Naive thymus-derived CD4-positive, alpha-beta T cell (primary cell): ENCODE measurements at regions not wholly inside any gene's neighbourhood (a gene's known extent, or its start where the extent isn't known, plus 50 kb on each side); places are given as distances from the start of the nearest gene placed in this dataset.

Source experiments
- ATAC-seq: fragments of 150-1000 bp; cut with Tn5 transposase; 2 replicates; pipeline ENCODE4 v1.10.0; 2021; ENCODE audit warnings: mild to moderate bottlenecking, moderate library complexity
- CTCF ChIA-PET: fragments of 350-600 bp; sonication (Branson Sonifier 250); formaldehyde crosslinking; loops from one replicate; lab custom pipeline; 2021; ENCODE audit warnings: antibody characterized with exemption; lab: Charles Lee
- POLR2A ChIA-PET: fragments of 350-600 bp; sonication (Branson Sonifier 250); formaldehyde crosslinking; loops from one replicate; lab custom pipeline; 2021; ENCODE audit warnings: antibody characterized with exemption, inconsistent platforms; lab: Charles Lee
- DNase-seq, 9 donors: peaks; one replicate each; pipeline versions ENCODE4 v3.0.0 to v3.0.0-alpha.2; 2020 to 2022; ENCODE audit warnings: mixed read lengths in 1 of 9
- H3K27ac ChIP-seq: one replicate; pipeline ENCODE4 v1.7.0; 2013; ENCODE audit warnings: mild to moderate bottlenecking, low read depth, low read length, moderate library complexity
- H3K27me3 ChIP-seq, 2 donors: one replicate each; pipeline ENCODE4 v1.7.0; 2013; ENCODE audit warnings: low read length in 2 of 2, mild to moderate bottlenecking in 2 of 2, moderate library complexity in 2 of 2; ENCODE audit not compliant: control insufficient read depth in 2 of 2, insufficient read depth in 2 of 2
- H3K36me3 ChIP-seq, 3 experiments: 1 replicate in 2 of 3; 2 replicates in 1 of 3; pipeline ENCODE4 v1.7.0; 2013; ENCODE audit warnings: low read length in 3 of 3, mild to moderate bottlenecking in 3 of 3, moderate library complexity in 1 of 3; ENCODE audit not compliant: insufficient read depth in 3 of 3, control insufficient read depth in 2 of 3
- H3K4me1 ChIP-seq, 2 donors: one replicate each; pipeline ENCODE4 v1.7.0; 2013; ENCODE audit warnings: low read length in 2 of 2, mild to moderate bottlenecking in 2 of 2, moderate library complexity in 1 of 2; ENCODE audit not compliant: control insufficient read depth in 2 of 2, insufficient read depth in 2 of 2
- H3K4me3 ChIP-seq: 2 replicates; pipeline ENCODE4 v1.7.0; 2013; ENCODE audit warnings: mild to moderate bottlenecking, low read length
- H3K9me3 ChIP-seq, 3 experiments: 1 replicate in 2 of 3; 2 replicates in 1 of 3; pipeline ENCODE4 v1.7.0; 2013; ENCODE audit warnings: low read length in 3 of 3; ENCODE audit not compliant: control insufficient read depth in 2 of 3
- H3K27ac Mint-ChIP-seq, 9 donors: one replicate each; pipeline ENCODE4 v1.8.0; 2020 to 2022; ENCODE audit warnings: mixed read lengths in 9 of 9, mild to moderate bottlenecking in 8 of 9, moderate library complexity in 5 of 9, inconsistent platforms in 2 of 9
- H3K27me3 Mint-ChIP-seq, 5 donors: one replicate each; pipeline ENCODE4 v1.8.0; 2021 to 2022; ENCODE audit warnings: mixed read lengths in 5 of 5, mild to moderate bottlenecking in 1 of 5
- H3K36me3 Mint-ChIP-seq, 5 donors: one replicate each; pipeline ENCODE4 v1.8.0; 2020 to 2022; ENCODE audit warnings: mixed read lengths in 5 of 5, mild to moderate bottlenecking in 3 of 5, inconsistent platforms in 1 of 5
- H3K4me1 Mint-ChIP-seq, 7 donors: one replicate each; pipeline ENCODE4 v1.8.0; 2020 to 2022; ENCODE audit warnings: mixed read lengths in 7 of 7, mild to moderate bottlenecking in 3 of 7, inconsistent platforms in 1 of 7
- H3K4me3 Mint-ChIP-seq, 10 donors: one replicate each; pipeline ENCODE4 v1.8.0; 2020 to 2022; ENCODE audit warnings: mild to moderate bottlenecking in 10 of 10, mixed read lengths in 10 of 10, moderate library complexity in 6 of 10, inconsistent platforms in 2 of 10
- H3K9me3 Mint-ChIP-seq, 11 donors: one replicate each; pipeline ENCODE4 v1.8.0; 2020 to 2022; ENCODE audit warnings: mixed read lengths in 11 of 11, mild to moderate bottlenecking in 4 of 11, inconsistent platforms in 1 of 11, moderate library complexity in 1 of 11
- intact Hi-C, 2 donors: fragments of 100-400 bp; cut with micrococcal nuclease; formaldehyde crosslinking; loops; one replicate each; pipeline ENCODE4 v1.15.1; 2023

DNA sequence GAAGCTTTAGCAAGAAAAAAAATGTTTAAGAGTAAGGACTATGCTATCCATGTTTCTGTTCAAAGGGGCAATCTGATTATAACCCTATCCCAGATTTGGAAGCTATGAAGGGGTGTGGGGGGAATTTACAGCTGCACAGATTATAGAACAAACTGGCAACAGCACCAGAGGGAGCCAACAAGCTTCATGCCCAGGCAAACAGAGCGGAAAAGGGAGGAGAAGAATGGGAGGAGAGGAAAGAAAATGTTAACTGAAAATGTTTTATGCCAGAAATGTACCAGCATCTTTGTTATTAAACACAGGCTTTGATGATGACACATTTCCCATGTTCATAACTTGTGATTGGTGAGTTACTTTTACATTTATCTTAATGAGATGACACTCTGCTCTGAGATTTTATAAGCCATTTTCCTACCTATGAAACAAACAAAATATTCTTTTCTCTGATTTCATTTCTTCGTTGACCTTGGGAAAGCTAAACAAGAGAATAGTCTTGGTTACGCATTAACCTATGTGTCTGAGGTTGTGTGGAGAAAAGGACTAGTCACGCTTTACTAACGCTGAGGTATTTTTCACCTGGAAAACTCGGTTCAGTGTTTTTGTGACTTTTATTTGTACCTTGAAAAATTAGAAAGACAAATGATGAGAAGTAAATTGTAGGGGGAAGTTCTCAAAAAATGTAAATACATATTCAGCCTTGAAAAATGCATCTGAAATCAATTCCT lies 235.8 kb upstream of the MIR17HG start:
- Mint-ChIP-seq H3K9me3 (peaks cover 0 to 13% (median 0%) of the 10 kb centered on the region in 11 donors), H3K27me3 (peaks cover 0 to 16% (median 0%) of the 10 kb centered on the region in 5 donors), H3K27ac (no peak overlapping the region), H3K4me1 (no peaks in the 10 kb centered on the region), H3K36me3 (no peaks in the 10 kb centered on the region), H3K4me3 (no peak overlapping the region)
- H3K4me1 ChIP-seq = no peaks in the 10 kb centered on the region
- CTCF ChIA-PET = no interaction called here
- no peaks in the 10 kb centered on the region for H3K36me3 ChIP-seq
- intact Hi-C loops = no loop called here
- no peak overlapping the region for H3K27ac ChIP-seq
- H3K27me3 ChIP-seq = no peaks in the 10 kb centered on the region
- DNase-seq = no peak
- no peak for ATAC-seq
- no peaks in the 10 kb centered on the region for H3K9me3 ChIP-seq
- no peak overlapping the region for H3K4me3 ChIP-seq
- POLR2A ChIA-PET = no interaction called here

DNA sequence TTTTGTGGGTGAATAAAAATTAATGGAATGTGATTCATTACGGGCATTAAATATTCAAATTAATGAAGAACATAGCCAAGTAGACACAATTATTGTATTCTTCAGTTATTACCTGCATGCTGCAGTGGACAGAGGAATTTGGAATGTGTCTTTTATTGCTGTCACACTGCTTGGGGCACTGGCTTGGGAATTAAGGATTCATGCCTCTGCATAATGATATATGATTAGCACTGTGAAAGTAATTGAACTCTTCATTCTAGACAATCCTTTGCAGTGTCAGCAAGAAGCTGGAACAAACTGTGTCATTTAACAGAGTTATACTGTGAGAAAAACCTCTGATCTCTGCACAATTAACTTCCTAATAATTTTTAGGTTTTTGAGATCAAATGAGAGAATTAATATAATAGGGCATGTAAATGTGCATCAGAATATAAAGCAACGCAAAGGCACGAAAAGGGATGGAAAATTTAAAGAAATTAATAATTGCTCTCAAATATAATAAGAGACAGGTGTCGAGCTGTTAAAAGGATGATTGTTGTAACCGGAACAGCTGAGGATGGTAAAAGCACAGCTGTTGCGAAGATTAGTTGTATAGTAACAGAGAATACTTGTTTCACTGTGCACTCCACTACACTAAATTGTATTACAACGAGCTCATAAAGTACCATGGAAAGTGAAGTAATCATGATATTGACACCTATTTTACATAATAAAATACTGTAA lies 235.1 kb upstream of the MIR17HG start:
- no peaks in the 10 kb centered on the region for H3K36me3 Mint-ChIP-seq

DNA sequence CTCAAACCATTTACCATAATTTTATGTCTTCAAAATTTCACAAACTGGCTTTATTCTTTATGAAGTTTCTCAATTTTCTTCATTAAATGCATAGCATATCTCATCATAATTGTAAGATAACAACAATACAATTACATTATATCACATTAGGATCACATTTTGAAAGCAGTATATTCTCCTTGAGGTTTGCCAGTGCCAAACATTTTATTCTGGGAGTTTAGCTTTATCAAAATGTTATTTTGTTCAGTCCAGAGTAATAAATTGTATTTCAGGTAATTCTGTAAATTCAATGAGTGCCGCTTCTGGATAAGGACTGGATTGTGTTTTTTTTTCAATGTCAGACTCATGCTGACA lies 234.6 kb upstream of the MIR17HG start:
- Mint-ChIP-seq H3K36me3 (no peaks in the 10 kb centered on the region), H3K27me3 (peaks cover 0 to 16% (median 0%) of the 10 kb centered on the region in 5 donors), H3K9me3 (peaks cover 0 to 13% (median 0%) of the 10 kb centered on the region in 11 donors), H3K27ac (no peak overlapping the region), H3K4me3 (no peak overlapping the region), H3K4me1 (no peaks in the 10 kb centered on the region)
- POLR2A ChIA-PET = no interaction called here
- ATAC-seq (no peak), DNase-seq (no peak)
- CTCF ChIA-PET = no interaction called here
- no peaks in the 10 kb centered on the region for H3K4me1 ChIP-seq
- H3K27ac ChIP-seq = no peak overlapping the region
- no peak overlapping the region for H3K4me3 ChIP-seq
- intact Hi-C loops = no loop called here
- H3K9me3 ChIP-seq = no peaks in the 10 kb centered on the region
- no peaks in the 10 kb centered on the region for H3K27me3 ChIP-seq
- no peaks in the 10 kb centered on the region for H3K36me3 ChIP-seq

More for the DNA sequence above, 235.1 kb upstream of the MIR17HG start:
- intact Hi-C loops = no loop called here
- no peaks in the 10 kb centered on the region for H3K4me1 ChIP-seq
- H3K9me3 ChIP-seq = no peaks in the 10 kb centered on the region
- peaks cover 0 to 16% (median 0%) of the 10 kb centered on the region in 5 donors for H3K27me3 Mint-ChIP-seq
- no peaks in the 10 kb centered on the region for H3K4me1 Mint-ChIP-seq
- no peaks in the 10 kb centered on the region for H3K27me3 ChIP-seq
- no peaks in the 10 kb centered on the region for H3K36me3 ChIP-seq
- no peak overlapping the region for H3K27ac Mint-ChIP-seq
- CTCF ChIA-PET = no interaction called here
- peaks cover 0 to 13% (median 0%) of the 10 kb centered on the region in 11 donors for H3K9me3 Mint-ChIP-seq
- DNase-seq = no peak
- H3K27ac ChIP-seq = no peak overlapping the region
- POLR2A ChIA-PET = no interaction called here
- no peak overlapping the region for H3K4me3 Mint-ChIP-seq
- no peak overlapping the region for H3K4me3 ChIP-seq
- no peak for ATAC-seq

DNA sequence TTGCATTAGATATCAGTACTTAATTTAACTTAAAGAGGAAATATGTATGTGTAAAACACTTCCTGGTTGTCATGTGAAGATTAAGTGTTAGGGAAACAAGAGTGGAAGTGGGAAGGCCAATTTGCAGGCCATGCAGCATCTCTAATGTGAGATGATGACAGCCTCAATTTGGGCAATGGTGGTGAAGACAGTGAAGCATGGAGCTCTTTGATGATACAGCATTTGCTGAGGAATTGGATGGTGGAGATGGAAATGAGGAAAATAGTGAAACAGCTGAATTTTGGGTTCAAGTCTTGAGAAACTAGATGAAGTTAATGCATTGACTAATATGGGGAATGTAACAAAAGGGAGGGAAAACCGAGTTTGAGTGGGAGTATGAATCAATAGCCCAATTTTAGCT lies 231.7 kb upstream of the MIR17HG start:
- H3K36me3 ChIP-seq = no peaks in the 10 kb centered on the region
- Mint-ChIP-seq H3K4me1 (no peaks in the 10 kb centered on the region), H3K9me3 (peaks cover 0 to 13% (median 0%) of the 10 kb centered on the region in 11 donors), H3K4me3 (no peak overlapping the region), H3K27me3 (peaks cover 0 to 13% (median 0%) of the 10 kb centered on the region in 5 donors), H3K36me3 (no peaks in the 10 kb centered on the region), H3K27ac (no peak overlapping the region)
- no peaks in the 10 kb centered on the region for H3K4me1 ChIP-seq
- H3K27ac ChIP-seq = no peak overlapping the region
- no peak for ATAC-seq
- no peaks in the 10 kb centered on the region for H3K9me3 ChIP-seq
- no peak for DNase-seq
- intact Hi-C loops = no loop called here
- ChIA-PET POLR2A (no interaction called here), CTCF (interaction anchor here (1.4 kb wide), 1 partner anchor 41 kb away, joined by 3 read pairs; no protein-coding TSS in a partner anchor)
- H3K27me3 ChIP-seq = no peaks in the 10 kb centered on the region
- H3K4me3 ChIP-seq = no peak overlapping the region

DNA sequence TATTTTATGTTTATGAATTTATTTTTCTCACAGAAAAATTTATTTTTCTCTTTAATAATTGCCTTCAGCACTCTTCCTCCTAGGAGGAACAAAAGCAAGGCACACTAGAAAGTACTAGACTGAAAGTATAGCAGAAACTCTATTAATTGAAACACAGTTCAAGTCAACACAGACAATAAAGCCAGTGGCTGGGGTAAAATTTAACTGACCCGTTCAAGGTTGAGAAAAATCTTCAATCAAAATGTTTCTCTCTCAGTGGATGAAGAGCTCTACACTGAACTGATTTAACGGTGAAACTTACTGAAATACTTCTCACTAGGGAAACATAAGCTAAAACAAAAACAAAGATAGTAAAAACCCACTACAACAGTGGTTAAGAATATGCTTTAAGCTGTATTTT lies 230.1 kb upstream of the MIR17HG start:
- ATAC-seq (no peak), DNase-seq (no peak)
- Histone ChIP-seq H3K27me3 (no peaks in the 10 kb centered on the region), H3K9me3 (no peaks in the 10 kb centered on the region), H3K4me1 (no peaks in the 10 kb centered on the region), H3K4me3 (no peak overlapping the region), H3K27ac (no peak overlapping the region), H3K36me3 (no peaks in the 10 kb centered on the region)
- POLR2A ChIA-PET = no interaction called here
- intact Hi-C loops = no loop called here
- CTCF ChIA-PET = no interaction called here
- Mint-ChIP-seq H3K4me1 (no peaks in the 10 kb centered on the region), H3K36me3 (no peaks in the 10 kb centered on the region), H3K9me3 (peaks cover 0 to 13% (median 0%) of the 10 kb centered on the region in 11 donors), H3K4me3 (no peak overlapping the region), H3K27ac (no peak overlapping the region), H3K27me3 (peaks cover 2 to 13% (median 6%) of the 10 kb centered on the region in 5 donors)

DNA sequence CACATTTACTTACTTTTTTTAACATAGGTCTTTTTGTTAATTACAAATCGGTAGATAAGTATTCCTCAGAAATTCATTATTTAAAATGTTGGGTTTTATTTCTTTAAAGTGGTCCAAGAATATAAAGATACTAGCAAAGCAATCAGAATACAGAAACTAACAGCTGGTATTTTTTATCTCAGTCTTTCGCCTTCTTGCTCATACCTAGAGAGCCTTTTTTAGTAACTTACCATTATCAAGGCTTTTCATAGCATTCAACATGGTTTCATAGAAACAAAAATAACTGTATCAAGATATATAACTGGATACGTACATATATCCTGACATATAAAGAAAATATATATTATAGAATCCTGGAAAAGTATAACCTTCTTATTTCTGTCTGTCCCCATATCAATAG lies 227.8 kb upstream of the MIR17HG start:
- ChIA-PET POLR2A (no interaction called here), CTCF (no interaction called here)
- Histone ChIP-seq H3K36me3 (no peaks in the 10 kb centered on the region), H3K9me3 (no peaks in the 10 kb centered on the region), H3K27me3 (no peaks in the 10 kb centered on the region), H3K4me3 (no peak overlapping the region), H3K4me1 (no peaks in the 10 kb centered on the region), H3K27ac (no peak overlapping the region)
- Mint-ChIP-seq H3K4me3 (no peak overlapping the region), H3K4me1 (no peaks in the 10 kb centered on the region), H3K27ac (no peak overlapping the region), H3K27me3 (peaks cover 2 to 13% (median 9%) of the 10 kb centered on the region in 5 donors), H3K36me3 (no peaks in the 10 kb centered on the region), H3K9me3 (peaks cover 0 to 13% (median 0%) of the 10 kb centered on the region in 11 donors)
- intact Hi-C loops = no loop called here
- ATAC-seq (no peak), DNase-seq (no peak)
